ENCODE measurements at regions not wholly inside any gene's neighbourhood (a gene's known extent, or its start where the extent isn't known, plus 50 kb on each side); places are given as distances from the start of the nearest gene placed in this dataset.

DNA sequence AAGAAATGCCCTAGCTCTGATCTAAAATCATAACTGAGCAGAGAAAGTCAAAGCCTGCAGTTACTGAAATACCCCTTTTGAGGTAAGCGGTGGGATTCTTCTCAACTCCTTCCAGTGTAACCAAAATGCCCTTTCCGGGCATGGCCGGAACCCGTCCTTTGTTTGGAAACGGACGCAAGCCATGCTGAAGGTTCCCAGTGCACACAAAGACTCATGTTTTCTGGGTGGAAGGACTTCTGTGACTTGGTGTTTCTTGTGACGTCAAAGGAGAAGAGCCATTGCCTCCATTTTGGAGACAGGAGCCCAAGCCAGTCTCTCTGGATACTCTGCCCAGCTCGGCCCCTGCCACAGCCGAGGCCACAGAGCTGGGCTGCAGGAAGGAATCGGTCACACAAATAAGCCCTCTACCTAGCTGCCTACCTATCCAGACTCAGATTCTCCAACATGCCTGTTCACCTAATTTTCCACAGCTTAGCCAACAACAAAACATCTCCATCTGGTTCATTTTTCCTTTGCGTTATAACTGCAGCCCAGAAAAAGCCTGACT, 182.8 kb downstream of the TBXT start:
- TF ChIP-seq, protein P1, sequence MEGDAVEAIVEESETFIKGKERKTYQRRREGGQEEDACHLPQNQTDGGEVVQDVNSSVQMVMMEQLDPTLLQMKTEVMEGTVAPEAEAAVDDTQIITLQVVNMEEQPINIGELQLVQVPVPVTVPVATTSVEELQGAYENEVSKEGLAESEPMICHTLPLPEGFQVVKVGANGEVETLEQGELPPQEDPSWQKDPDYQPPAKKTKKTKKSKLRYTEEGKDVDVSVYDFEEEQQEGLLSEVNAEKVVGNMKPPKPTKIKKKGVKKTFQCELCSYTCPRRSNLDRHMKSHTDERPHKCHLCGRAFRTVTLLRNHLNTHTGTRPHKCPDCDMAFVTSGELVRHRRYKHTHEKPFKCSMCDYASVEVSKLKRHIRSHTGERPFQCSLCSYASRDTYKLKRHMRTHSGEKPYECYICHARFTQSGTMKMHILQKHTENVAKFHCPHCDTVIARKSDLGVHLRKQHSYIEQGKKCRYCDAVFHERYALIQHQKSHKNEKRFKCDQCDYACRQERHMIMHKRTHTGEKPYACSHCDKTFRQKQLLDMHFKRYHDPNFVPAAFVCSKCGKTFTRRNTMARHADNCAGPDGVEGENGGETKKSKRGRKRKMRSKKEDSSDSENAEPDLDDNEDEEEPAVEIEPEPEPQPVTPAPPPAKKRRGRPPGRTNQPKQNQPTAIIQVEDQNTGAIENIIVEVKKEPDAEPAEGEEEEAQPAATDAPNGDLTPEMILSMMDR (IDR thresholded peaks at IDR 0.05 in 4 of 5, conservative IDR thresholded peaks at IDR 0.05 in 1 of 5) = no peak
- TF ChIP-seq POLR2A (IDR thresholded peaks at IDR 0.05) = no peak

All from gastrocnemius medialis (tissue), 4 donors.